ENCODE measurements at regions not wholly inside any gene's neighbourhood (a gene's known extent, or its start where the extent isn't known, plus 50 kb on each side); places are given as distances from the start of the nearest gene placed in this dataset.

DNA sequence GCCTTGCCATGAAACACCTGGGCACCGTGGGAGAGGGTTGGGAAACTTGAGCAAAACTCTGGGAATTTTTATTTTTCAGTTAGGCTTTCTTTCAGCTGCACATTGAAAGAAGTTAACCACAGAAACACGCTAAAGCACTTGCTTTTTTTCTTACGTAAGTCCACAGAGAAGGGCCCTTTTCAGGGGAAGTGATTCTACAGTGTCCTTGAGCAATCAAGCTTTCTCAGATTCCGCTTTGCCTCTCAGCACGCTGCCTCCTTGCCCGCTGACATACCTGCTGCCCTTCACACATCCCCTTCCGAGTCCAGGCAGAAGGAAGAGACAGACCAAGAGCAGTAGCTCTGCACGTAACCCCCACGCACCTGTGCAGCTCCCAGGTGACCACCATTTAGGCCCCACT is 135.5 kb upstream of the MYT1L start:
- no peak for DNase-seq (ENCODE audit: low spot score)
- no peaks in the 10 kb centered on the region for H3K36me3 Mint-ChIP-seq
- Histone ChIP-seq H3K9me3 (ENCODE audit: low read depth) (no peaks in the 10 kb centered on the region), H3K79me2 (ENCODE audit: low read depth) (no peaks in the 10 kb centered on the region), H3K4me3 (no peak overlapping the region), H3K36me3 (no peaks in the 10 kb centered on the region), H2AFZ (replicated peaks) (no peak overlapping the region), H3K27me3 (no peaks in the 10 kb centered on the region), H3K4me1 (no peaks in the 10 kb centered on the region), H3K27ac (no peak overlapping the region), H3F3A (ENCODE audit: low read depth) (no peaks in the 10 kb centered on the region), H3K4me2 (no peak overlapping the region), H4K20me1 (ENCODE audit: low read depth) (no peaks in the 10 kb centered on the region), H3K9ac (no peak overlapping the region)
- H3K27me3 Mint-ChIP-seq (ENCODE audit: insufficient read depth, low read depth): peaks cover 4% of the 10 kb centered on the region
- no peak overlapping the region for H3K27ac Mint-ChIP-seq
- TF ChIP-seq EZH2phosphoT487 (IDR thresholded peaks at IDR 0.05) (no peak), EZH2 (IDR thresholded peaks at IDR 0.05) (no peak), CTCF (IDR thresholded peaks at IDR 0.05) (no peak)
- no peak overlapping the region for H3K4me3 Mint-ChIP-seq
- H3K4me1 Mint-ChIP-seq: no peaks in the 10 kb centered on the region
- no peaks in the 10 kb centered on the region for H3K9me3 Mint-ChIP-seq

DNA sequence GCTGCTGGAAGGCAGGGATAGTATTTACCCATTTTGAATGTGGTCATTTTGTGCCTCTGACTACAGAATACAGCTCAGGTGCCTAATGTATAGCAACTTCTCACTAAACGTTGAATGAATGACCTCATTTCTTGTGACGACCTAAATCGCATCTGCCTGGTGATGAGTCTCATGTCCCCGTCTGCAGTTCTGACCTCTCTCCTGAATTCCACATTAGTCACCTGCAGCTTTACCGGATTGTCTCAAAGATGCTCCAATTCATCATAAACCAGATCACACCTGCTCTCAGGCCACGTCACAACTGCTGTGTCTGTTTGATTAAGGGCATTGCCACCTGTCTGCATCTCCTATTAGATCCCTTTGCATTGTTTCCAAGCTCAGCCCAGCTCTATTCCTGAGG is 133.6 kb upstream of the MYT1L start:
- no peaks in the 10 kb centered on the region for H3K36me3 Mint-ChIP-seq
- Histone ChIP-seq H3K79me2 (ENCODE audit: low read depth) (no peaks in the 10 kb centered on the region), H3K27me3 (no peaks in the 10 kb centered on the region), H4K20me1 (ENCODE audit: low read depth) (no peaks in the 10 kb centered on the region), H3K4me3 (no peak overlapping the region), H3K4me2 (no peak overlapping the region), H3K27ac (no peak overlapping the region), H3K36me3 (no peaks in the 10 kb centered on the region), H3K9ac (no peak overlapping the region), H3F3A (ENCODE audit: low read depth) (no peaks in the 10 kb centered on the region), H3K4me1 (no peaks in the 10 kb centered on the region), H3K9me3 (ENCODE audit: low read depth) (no peaks in the 10 kb centered on the region), H2AFZ (replicated peaks) (no peak overlapping the region)
- no peaks in the 10 kb centered on the region for H3K4me1 Mint-ChIP-seq
- no peak overlapping the region for H3K4me3 Mint-ChIP-seq
- DNase-seq (ENCODE audit: low spot score): no peak
- peaks cover 6% of the 10 kb centered on the region for H3K27me3 Mint-ChIP-seq (ENCODE audit: insufficient read depth, low read depth)
- TF ChIP-seq EZH2phosphoT487 (IDR thresholded peaks at IDR 0.05): no peak
- no peak for TF ChIP-seq CTCF (IDR thresholded peaks at IDR 0.05)
- TF ChIP-seq EZH2 (IDR thresholded peaks at IDR 0.05): no peak
- no peak overlapping the region for H3K27ac Mint-ChIP-seq
- no peaks in the 10 kb centered on the region for H3K9me3 Mint-ChIP-seq

DNA sequence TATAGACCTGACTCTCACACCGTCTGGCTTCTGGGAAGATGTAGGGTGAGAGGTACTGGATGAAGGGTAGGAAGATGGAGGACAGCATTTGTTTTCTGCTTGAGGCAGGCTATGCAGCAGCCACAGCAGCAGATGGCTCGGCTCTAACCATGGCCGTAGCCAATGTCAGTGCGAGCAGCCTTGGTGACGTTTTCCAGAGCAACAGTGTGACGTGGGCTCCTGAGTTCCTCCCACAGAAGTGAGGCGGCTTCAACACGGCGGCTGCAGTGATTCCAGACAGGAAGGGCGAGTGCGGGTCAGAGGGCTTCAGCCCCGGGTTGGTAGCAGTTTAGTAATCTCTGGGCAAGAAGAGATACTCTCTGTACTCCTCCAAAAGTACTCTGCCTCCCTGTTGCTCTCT is 133.0 kb upstream of the MYT1L start:
- Mint-ChIP-seq H3K4me3 (no peak overlapping the region), H3K27me3 (ENCODE audit: insufficient read depth, low read depth) (peaks cover 6% of the 10 kb centered on the region)
- no peak overlapping the region for H3K9ac ChIP-seq

More for the DNA sequence above, 133.0 kb upstream of the MYT1L start:
- Mint-ChIP-seq H3K4me1 (no peaks in the 10 kb centered on the region), H3K27ac (no peak overlapping the region), H3K9me3 (no peaks in the 10 kb centered on the region), H3K36me3 (no peaks in the 10 kb centered on the region)
- Histone ChIP-seq H4K20me1 (ENCODE audit: low read depth) (no peaks in the 10 kb centered on the region), H3K27ac (no peak overlapping the region), H2AFZ (replicated peaks) (no peak overlapping the region), H3F3A (ENCODE audit: low read depth) (no peaks in the 10 kb centered on the region), H3K79me2 (ENCODE audit: low read depth) (no peaks in the 10 kb centered on the region), H3K27me3 (no peaks in the 10 kb centered on the region), H3K36me3 (no peaks in the 10 kb centered on the region), H3K4me1 (no peaks in the 10 kb centered on the region), H3K4me2 (no peak overlapping the region), H3K9me3 (ENCODE audit: low read depth) (no peaks in the 10 kb centered on the region), H3K4me3 (no peak overlapping the region)
- DNase-seq (ENCODE audit: low spot score): no peak
- no peak for TF ChIP-seq EZH2phosphoT487 (IDR thresholded peaks at IDR 0.05)
- TF ChIP-seq EZH2 (IDR thresholded peaks at IDR 0.05): no peak
- TF ChIP-seq CTCF (IDR thresholded peaks at IDR 0.05): no peak
